ENCODE measurements at regions not wholly inside any gene's neighbourhood (a gene's known extent, or its start where the extent isn't known, plus 50 kb on each side); places are given as distances from the start of the nearest gene placed in this dataset.

DNA sequence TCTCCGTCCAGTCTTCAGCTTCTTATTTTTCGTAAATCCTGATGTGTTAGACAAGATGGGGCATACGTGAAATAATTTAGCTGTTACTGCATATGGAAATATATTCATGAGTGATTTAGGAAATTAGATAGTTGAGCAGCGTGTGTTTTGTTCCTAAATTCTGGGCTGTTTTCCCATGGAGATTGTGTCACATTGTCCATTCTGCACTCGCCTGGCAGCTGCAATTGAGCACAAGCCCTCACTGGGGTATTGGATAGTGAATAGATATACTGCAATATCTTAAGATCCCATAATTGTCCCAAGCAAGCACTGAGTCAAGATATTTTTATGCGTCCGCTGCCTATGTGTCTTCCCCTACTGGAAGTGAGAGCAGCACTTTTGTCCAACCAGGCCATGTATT, 1027.1 kb upstream of the WWC1 start:
- H3K79me2 ChIP-seq (ENCODE audit: insufficient read depth, low read depth, low read length), result no peaks in the 10 kb centered on the region
- no peak overlapping the region for H2AFZ ChIP-seq (ENCODE audit: low read length)
- no peak overlapping the region for H3K4me3 ChIP-seq (ENCODE audit: low read depth, low read length, poor library complexity, severe bottlenecking)
- H3K36me3 ChIP-seq (ENCODE audit: insufficient read depth, low read length), result no peaks in the 10 kb centered on the region
- H3K4me2 ChIP-seq (ENCODE audit: low read length), result no peak overlapping the region
- no TSS peak for BruUV-seq (replicated peaks)
- no peak overlapping the region for H3K27ac ChIP-seq (ENCODE audit: low read depth, low read length, poor library complexity, severe bottlenecking)
- DNase-seq (ENCODE audit: low spot score), result no peak
- POLR2A ChIA-PET, result interaction anchor here (0.7 kb wide), 2 partner anchors 8 to 1018 kb away, joined by 3 read pairs; no protein-coding TSS in a partner anchor
- H4K20me1 ChIP-seq (ENCODE audit: insufficient read depth, low read length), result no peaks in the 10 kb centered on the region
- intact Hi-C loops (cut with micrococcal nuclease; ENCODE audit: unreplicated experiment), result no loop called here
- H3K9me3 ChIP-seq (ENCODE audit: low read length), result no peaks in the 10 kb centered on the region
- H3K4me1 ChIP-seq (ENCODE audit: insufficient read depth, low read length, poor library complexity, severe bottlenecking), result no peaks in the 10 kb centered on the region
- CTCF ChIA-PET (ENCODE audit: unreplicated experiment), result no interaction called here
- no peak for TF ChIP-seq EZH2phosphoT487 (IDR thresholded peaks at IDR 0.05; ENCODE audit: borderline replicate concordance, low read depth, low read length)
- TF ChIP-seq, protein P1, sequence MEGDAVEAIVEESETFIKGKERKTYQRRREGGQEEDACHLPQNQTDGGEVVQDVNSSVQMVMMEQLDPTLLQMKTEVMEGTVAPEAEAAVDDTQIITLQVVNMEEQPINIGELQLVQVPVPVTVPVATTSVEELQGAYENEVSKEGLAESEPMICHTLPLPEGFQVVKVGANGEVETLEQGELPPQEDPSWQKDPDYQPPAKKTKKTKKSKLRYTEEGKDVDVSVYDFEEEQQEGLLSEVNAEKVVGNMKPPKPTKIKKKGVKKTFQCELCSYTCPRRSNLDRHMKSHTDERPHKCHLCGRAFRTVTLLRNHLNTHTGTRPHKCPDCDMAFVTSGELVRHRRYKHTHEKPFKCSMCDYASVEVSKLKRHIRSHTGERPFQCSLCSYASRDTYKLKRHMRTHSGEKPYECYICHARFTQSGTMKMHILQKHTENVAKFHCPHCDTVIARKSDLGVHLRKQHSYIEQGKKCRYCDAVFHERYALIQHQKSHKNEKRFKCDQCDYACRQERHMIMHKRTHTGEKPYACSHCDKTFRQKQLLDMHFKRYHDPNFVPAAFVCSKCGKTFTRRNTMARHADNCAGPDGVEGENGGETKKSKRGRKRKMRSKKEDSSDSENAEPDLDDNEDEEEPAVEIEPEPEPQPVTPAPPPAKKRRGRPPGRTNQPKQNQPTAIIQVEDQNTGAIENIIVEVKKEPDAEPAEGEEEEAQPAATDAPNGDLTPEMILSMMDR (conservative IDR thresholded peaks at IDR 0.05; ENCODE audit: low read length), result no peak
- no peaks in the 10 kb centered on the region for H3K9me2 ChIP-seq (ENCODE audit: insufficient read depth, low read length)

DNA sequence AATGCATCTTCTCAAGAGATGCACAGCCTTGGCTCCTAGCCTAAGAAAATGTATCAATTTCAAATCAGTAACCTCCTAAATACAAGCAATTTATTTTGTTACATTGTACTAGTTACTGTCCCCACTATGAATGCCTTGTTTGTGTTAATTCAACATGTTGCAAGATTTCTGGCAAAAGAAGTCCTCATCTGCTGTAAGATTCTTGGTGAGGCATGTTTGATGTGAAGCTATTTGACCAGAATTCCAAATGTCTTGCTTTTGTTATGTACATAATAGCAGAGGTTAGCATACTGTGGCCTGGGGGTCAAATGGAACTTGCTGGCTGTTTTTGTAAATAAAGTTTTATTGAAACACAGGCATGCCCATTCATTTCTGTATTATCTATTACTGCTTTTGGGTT, 1023.1 kb upstream of the WWC1 start:
- TF ChIP-seq, protein P1 (conservative IDR thresholded peaks at IDR 0.05; ENCODE audit: low read length), result no peak
- no peak for TF ChIP-seq EZH2phosphoT487 (IDR thresholded peaks at IDR 0.05; ENCODE audit: borderline replicate concordance, low read depth, low read length)
- intact Hi-C loops (cut with micrococcal nuclease; ENCODE audit: unreplicated experiment), result no loop called here

DNA sequence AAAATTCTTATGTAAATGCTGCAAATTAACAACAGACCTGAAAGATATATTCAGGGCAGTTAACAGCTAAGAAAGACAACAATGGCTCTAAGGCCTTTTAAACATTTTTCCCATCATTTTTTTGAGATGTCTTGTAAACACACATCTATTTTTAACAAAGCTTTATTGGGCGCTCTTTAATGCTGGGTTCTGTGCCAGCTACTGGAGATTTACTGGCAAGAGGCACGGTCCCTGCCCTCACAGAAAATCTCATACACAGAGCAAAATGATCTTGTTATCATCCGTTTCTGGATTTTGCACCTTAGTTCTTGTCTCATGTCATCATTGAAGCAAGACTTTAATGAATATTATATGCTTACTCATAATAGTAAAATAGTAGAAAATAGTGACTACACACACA, 1022.3 kb upstream of the WWC1 start:
- BruUV-seq (replicated peaks), result no TSS peak
- DNase-seq (ENCODE audit: low spot score), result no peak
- Histone ChIP-seq H4K20me1 (ENCODE audit: insufficient read depth, low read length) (no peaks in the 10 kb centered on the region), H3K9me3 (ENCODE audit: low read length) (no peaks in the 10 kb centered on the region), H3K9me2 (ENCODE audit: insufficient read depth, low read length) (no peaks in the 10 kb centered on the region), H3K79me2 (ENCODE audit: insufficient read depth, low read depth, low read length) (no peaks in the 10 kb centered on the region), H3K36me3 (ENCODE audit: insufficient read depth, low read length) (no peaks in the 10 kb centered on the region), H3K4me3 (ENCODE audit: low read depth, low read length, poor library complexity, severe bottlenecking) (no peak overlapping the region), H3K4me1 (ENCODE audit: insufficient read depth, low read length, poor library complexity, severe bottlenecking) (no peaks in the 10 kb centered on the region), H2AFZ (ENCODE audit: low read length) (no peak overlapping the region), H3K4me2 (ENCODE audit: low read length) (no peak overlapping the region), H3K27ac (ENCODE audit: low read depth, low read length, poor library complexity, severe bottlenecking) (no peak overlapping the region)
- no peak for TF ChIP-seq EZH2phosphoT487 (IDR thresholded peaks at IDR 0.05; ENCODE audit: borderline replicate concordance, low read depth, low read length)
- TF ChIP-seq, protein P1 (conservative IDR thresholded peaks at IDR 0.05; ENCODE audit: low read length), result no peak
- intact Hi-C loops (cut with micrococcal nuclease; ENCODE audit: unreplicated experiment), result no loop called here
- ChIA-PET POLR2A (interaction anchor here (0.7 kb wide), 1 partner anchor 183 kb away, joined by 4 read pairs; no protein-coding TSS in a partner anchor), CTCF (ENCODE audit: unreplicated experiment) (no interaction called here)

More for the DNA sequence above, 1023.1 kb upstream of the WWC1 start:
- H3K4me1 ChIP-seq (ENCODE audit: insufficient read depth, low read length, poor library complexity, severe bottlenecking), result no peaks in the 10 kb centered on the region
- H3K79me2 ChIP-seq (ENCODE audit: insufficient read depth, low read depth, low read length), result no peaks in the 10 kb centered on the region
- H2AFZ ChIP-seq (ENCODE audit: low read length), result no peak overlapping the region
- H3K4me3 ChIP-seq (ENCODE audit: low read depth, low read length, poor library complexity, severe bottlenecking), result no peak overlapping the region
- POLR2A ChIA-PET, result no interaction called here
- H3K9me3 ChIP-seq (ENCODE audit: low read length), result no peaks in the 10 kb centered on the region
- no peak for DNase-seq (ENCODE audit: low spot score)
- no peaks in the 10 kb centered on the region for H3K36me3 ChIP-seq (ENCODE audit: insufficient read depth, low read length)
- H3K9me2 ChIP-seq (ENCODE audit: insufficient read depth, low read length), result no peaks in the 10 kb centered on the region
- H3K4me2 ChIP-seq (ENCODE audit: low read length), result no peak overlapping the region
- BruUV-seq (replicated peaks), result no TSS peak
- H4K20me1 ChIP-seq (ENCODE audit: insufficient read depth, low read length), result no peaks in the 10 kb centered on the region
- CTCF ChIA-PET (ENCODE audit: unreplicated experiment), result no interaction called here
- no peak overlapping the region for H3K27ac ChIP-seq (ENCODE audit: low read depth, low read length, poor library complexity, severe bottlenecking)
